GM12874 (cell line): ENCODE measurements at regions not wholly inside any gene's neighbourhood (a gene's known extent, or its start where the extent isn't known, plus 50 kb on each side); places are given as distances from the start of the nearest gene placed in this dataset.
A peak's percentile ranks its signal among the peaks of the same experiment; 100 is the strongest.

ENCODE experiments used
- CTCF ChIP-seq: IDR thresholded peaks from 2 replicates; pipeline ENCODE4 v1.5.1; 2011; ENCODE audit warnings: low read depth, mild to moderate bottlenecking, control low read depth, low read length, moderate library complexity; ENCODE audit not compliant: insufficient read depth

DNA sequence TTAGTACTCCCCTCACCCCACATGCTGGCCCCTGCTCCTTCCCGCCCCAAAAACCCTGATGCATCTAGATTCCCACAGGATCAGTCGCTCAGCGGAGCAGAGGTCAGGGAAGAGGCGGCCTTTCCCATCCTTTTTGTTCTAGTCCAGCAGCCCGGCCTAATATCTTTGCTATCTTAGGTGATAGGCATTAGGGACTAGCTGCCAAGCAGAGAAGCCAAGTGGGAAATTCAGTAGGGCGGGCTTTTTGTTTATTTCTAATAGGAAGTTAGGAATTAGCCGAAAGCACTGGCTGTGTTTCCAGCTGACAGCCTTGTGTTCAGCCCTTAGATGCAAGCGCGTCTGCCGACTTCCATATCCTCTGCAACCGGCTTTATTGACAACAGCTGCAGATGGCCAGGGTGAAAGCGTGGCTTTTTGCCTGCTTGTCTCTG is 59.0 kb upstream of the BCAR3 start:
- no peak for TF ChIP-seq CTCF

- no peak for TF ChIP-seq CTCF
Observed at GRCh38 chr1:93740157-93740556, 58.5 kb upstream of the BCAR3 start.

- no peak for TF ChIP-seq CTCF
Observed at GRCh38 chr1:93739472-93739871, 57.8 kb upstream of the BCAR3 start.

GRCh38 chr1:93738926-93739325 is 57.3 kb upstream of the BCAR3 start:
- TF ChIP-seq CTCF: no peak

GRCh38 chr1:93738075-93738622 is 56.5 kb upstream of the BCAR3 start:
- no peak for TF ChIP-seq CTCF

GRCh38 chr1:93735722-93736121 is 54.1 kb upstream of the BCAR3 start:
- TF ChIP-seq CTCF: no peak

- TF ChIP-seq CTCF: peak; percentile 51
Observed at GRCh38 chr1:93734999-93735398, 53.4 kb upstream of the BCAR3 start.

DNA sequence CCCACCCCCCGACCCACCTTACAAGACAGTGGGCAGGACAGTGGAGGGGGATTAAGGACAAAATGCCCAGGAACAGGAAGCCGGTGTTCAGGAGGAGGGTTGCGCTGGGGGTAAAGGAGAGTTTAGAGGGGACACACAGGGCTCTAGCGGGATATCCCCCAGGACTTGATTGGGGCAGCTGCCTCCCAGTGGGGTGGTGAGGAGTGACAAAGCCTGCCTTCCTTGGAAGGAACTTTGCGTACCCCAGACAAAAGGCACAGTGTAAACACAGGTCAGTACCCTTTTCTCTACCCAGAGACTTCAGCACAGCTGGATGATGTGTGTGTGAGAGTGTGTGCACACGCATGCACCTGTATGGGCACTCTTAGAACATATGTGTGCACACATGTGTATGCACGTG is 51.7 kb upstream of the BCAR3 start:
- no peak for TF ChIP-seq CTCF
